HepG2 (cell line): ENCODE measurements at regions not wholly inside any gene's neighbourhood (a gene's known extent, or its start where the extent isn't known, plus 50 kb on each side); places are given as distances from the start of the nearest gene placed in this dataset.

Experiments
- CCDC6 ChIP-seq: sonication (generic); formaldehyde crosslinking; IDR thresholded peaks from 2 replicates; pipeline ENCODE4 v1.8.1; 2022; ENCODE audit warnings: mild to moderate bottlenecking, missing genetic modification reagents, moderate library complexity
- FOXC1 ChIP-seq: sonication (generic); formaldehyde crosslinking; IDR thresholded peaks from 2 replicates; pipeline ENCODE4 v1.8.0; 2022; ENCODE audit warnings: mild to moderate bottlenecking, missing genetic modification reagents, borderline replicate concordance
- KDM5A ChIP-seq: fragments of 200-600 bp; sonication (generic); IDR thresholded peaks from 2 replicates; pipeline ENCODE4 v1.7.0; 2018; ENCODE audit warnings: antibody characterized with exemption, mild to moderate bottlenecking, low read length, borderline replicate concordance
- KLF15 ChIP-seq: sonication (generic); formaldehyde crosslinking; IDR thresholded peaks from 2 replicates; pipeline ENCODE4 v1.8.1; 2023; ENCODE audit warnings: borderline replicate concordance, mild to moderate bottlenecking, inconsistent platforms, missing genetic modification reagents, mixed read lengths
- PHB2 ChIP-seq: fragments of 450-650 bp; IDR thresholded peaks from 2 replicates; pipeline ENCODE4 v1.6.1; 2018; ENCODE audit not compliant: partially characterized antibody
- PTBP1 ChIP-seq: fragments of 200-400 bp; formaldehyde crosslinking; IDR thresholded peaks from 2 replicates; pipeline ENCODE4 v1.6.1; 2018; ENCODE audit warnings: low read length, low read depth; ENCODE audit not compliant: poor library complexity, severe bottlenecking
- SMC3 ChIP-seq: IDR thresholded peaks from 2 replicates; pipeline ENCODE4 v1.6.1; 2011; ENCODE audit warnings: low read length, improper control_type of control experiment
- ZEB1 ChIP-seq: IDR thresholded peaks from 2 replicates; pipeline ENCODE4 v1.6.1; 2012; ENCODE audit warnings: mild to moderate bottlenecking, low read depth, inconsistent platforms; ENCODE audit not compliant: insufficient replicate concordance
- ZNF282 ChIP-seq: fragments of 450-650 bp; IDR thresholded peaks from 2 replicates; pipeline ENCODE4 v1.6.1; 2018; ENCODE audit not compliant: partially characterized antibody
- ZNF543 ChIP-seq: sonication (generic); formaldehyde crosslinking; IDR thresholded peaks from 2 replicates; pipeline ENCODE4 v1.4.0; 2020; ENCODE audit warnings: mild to moderate bottlenecking, missing genetic modification reagents
- ZNF552 ChIP-seq: sonication (generic); formaldehyde crosslinking; IDR thresholded peaks from 2 replicates; pipeline ENCODE4 v1.9.0; 2022; ENCODE audit warnings: missing genetic modification reagents, mild to moderate bottlenecking, borderline replicate concordance
- ZNF564 ChIP-seq: sonication (generic); formaldehyde crosslinking; IDR thresholded peaks from 2 replicates; pipeline ENCODE4 v1.8.1; 2023; ENCODE audit warnings: mild to moderate bottlenecking, missing genetic modification reagents
- TF ChIP-seq, protein P1 (sequence below): sonication (generic); formaldehyde crosslinking; IDR thresholded peaks from 2 replicates; pipeline ENCODE4 v1.8.0; 2022; ENCODE audit warnings: mild to moderate bottlenecking, missing genetic modification reagents, moderate library complexity
- TF ChIP-seq, protein P2 (sequence below): sonication (generic); formaldehyde crosslinking; IDR thresholded peaks from 2 replicates; pipeline ENCODE4 v1.4.0; 2020; ENCODE audit warnings: missing genetic modification reagents
- TF ChIP-seq, protein P3 (sequence below): sonication (generic); formaldehyde crosslinking; IDR thresholded peaks from 2 replicates; pipeline ENCODE4 v1.4.0; 2020; ENCODE audit warnings: mild to moderate bottlenecking, missing genetic modification reagents
- TF ChIP-seq, protein P4 (sequence below): sonication (generic); formaldehyde crosslinking; IDR thresholded peaks from 2 replicates; pipeline ENCODE4 v1.5.1; 2020; ENCODE audit warnings: mild to moderate bottlenecking, moderate library complexity, missing genetic modification reagents
- TF ChIP-seq, protein P5 (sequence below): sonication (generic); formaldehyde crosslinking; IDR thresholded peaks from 2 replicates; pipeline ENCODE4 v1.4.0; 2020; ENCODE audit warnings: missing genetic modification reagents, borderline replicate concordance
- TF ChIP-seq, protein P6 (sequence below): sonication (generic); formaldehyde crosslinking; conservative IDR thresholded peaks from 2 replicates; pipeline ENCODE4 v1.4.0; 2020; ENCODE audit warnings: missing genetic modification reagents

DNA sequence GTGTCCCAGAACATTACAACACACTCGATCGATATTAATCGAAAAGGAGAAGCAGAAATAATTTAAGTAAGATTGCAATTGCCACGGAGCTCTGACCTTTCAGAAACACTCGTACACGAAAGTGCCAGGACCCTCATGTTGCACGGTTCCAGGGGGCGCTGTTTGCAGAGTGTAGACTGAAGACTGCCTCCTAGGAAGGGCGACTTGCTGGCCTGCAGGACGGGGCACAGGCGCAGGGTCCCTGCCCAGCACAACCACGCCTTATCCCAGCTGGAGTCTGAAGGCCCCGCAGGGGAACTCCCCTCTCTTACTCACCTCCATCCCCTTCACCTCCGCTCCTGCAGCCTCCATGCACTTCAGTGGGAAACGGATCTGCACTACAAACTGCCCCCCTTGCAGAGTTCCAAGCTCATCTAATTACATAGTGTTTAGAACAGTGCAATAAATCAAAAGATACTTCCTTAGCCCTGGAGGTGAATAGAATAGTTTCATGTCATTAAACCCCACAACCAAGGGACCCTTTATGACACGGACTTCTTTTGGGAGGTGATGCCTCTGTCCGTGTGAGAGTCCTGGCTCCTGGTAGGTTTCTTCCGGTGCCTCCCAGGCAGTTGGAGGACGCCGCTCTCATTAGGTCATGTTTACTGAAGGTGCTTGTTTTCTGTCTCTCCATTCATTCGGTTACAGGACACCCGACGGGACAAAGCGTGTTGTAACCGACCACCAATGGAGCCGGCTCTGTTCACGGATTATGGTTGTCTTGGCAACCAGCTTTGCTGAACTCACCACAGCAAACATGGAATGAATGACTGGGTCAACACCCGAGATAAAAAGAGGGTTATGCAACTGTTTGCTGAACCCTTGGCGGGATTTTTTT lies 262.2 kb downstream of the BAMBI start (continued):
- TF ChIP-seq, protein P1, sequence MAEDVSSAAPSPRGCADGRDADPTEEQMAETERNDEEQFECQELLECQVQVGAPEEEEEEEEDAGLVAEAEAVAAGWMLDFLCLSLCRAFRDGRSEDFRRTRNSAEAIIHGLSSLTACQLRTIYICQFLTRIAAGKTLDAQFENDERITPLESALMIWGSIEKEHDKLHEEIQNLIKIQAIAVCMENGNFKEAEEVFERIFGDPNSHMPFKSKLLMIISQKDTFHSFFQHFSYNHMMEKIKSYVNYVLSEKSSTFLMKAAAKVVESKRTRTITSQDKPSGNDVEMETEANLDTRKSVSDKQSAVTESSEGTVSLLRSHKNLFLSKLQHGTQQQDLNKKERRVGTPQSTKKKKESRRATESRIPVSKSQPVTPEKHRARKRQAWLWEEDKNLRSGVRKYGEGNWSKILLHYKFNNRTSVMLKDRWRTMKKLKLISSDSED, result no peak
- TF ChIP-seq, protein P2, sequence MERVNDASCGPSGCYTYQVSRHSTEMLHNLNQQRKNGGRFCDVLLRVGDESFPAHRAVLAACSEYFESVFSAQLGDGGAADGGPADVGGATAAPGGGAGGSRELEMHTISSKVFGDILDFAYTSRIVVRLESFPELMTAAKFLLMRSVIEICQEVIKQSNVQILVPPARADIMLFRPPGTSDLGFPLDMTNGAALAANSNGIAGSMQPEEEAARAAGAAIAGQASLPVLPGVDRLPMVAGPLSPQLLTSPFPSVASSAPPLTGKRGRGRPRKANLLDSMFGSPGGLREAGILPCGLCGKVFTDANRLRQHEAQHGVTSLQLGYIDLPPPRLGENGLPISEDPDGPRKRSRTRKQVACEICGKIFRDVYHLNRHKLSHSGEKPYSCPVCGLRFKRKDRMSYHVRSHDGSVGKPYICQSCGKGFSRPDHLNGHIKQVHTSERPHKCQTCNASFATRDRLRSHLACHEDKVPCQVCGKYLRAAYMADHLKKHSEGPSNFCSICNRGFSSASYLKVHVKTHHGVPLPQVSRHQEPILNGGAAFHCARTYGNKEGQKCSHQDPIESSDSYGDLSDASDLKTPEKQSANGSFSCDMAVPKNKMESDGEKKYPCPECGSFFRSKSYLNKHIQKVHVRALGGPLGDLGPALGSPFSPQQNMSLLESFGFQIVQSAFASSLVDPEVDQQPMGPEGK (CRISPR knock-in tag), result peak; percentile 63; the same call in 1 of the 2 replicates
- TF ChIP-seq, protein P3, sequence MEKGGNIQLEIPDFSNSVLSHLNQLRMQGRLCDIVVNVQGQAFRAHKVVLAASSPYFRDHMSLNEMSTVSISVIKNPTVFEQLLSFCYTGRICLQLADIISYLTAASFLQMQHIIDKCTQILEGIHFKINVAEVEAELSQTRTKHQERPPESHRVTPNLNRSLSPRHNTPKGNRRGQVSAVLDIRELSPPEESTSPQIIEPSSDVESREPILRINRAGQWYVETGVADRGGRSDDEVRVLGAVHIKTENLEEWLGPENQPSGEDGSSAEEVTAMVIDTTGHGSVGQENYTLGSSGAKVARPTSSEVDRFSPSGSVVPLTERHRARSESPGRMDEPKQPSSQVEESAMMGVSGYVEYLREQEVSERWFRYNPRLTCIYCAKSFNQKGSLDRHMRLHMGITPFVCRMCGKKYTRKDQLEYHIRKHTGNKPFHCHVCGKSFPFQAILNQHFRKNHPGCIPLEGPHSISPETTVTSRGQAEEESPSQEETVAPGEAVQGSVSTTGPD (CRISPR knock-in tag), result peak; percentile 78; the same call in 1 of the 2 replicates
- TF ChIP-seq ZNF564 (CRISPR knock-in tag), result no peak
- TF ChIP-seq, protein P4, sequence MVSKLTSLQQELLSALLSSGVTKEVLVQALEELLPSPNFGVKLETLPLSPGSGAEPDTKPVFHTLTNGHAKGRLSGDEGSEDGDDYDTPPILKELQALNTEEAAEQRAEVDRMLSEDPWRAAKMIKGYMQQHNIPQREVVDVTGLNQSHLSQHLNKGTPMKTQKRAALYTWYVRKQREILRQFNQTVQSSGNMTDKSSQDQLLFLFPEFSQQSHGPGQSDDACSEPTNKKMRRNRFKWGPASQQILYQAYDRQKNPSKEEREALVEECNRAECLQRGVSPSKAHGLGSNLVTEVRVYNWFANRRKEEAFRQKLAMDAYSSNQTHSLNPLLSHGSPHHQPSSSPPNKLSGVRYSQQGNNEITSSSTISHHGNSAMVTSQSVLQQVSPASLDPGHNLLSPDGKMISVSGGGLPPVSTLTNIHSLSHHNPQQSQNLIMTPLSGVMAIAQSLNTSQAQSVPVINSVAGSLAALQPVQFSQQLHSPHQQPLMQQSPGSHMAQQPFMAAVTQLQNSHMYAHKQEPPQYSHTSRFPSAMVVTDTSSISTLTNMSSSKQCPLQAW (CRISPR knock-in tag), result peak; percentile 56; the same call in 1 of the 2 replicates
- 0 out of 2 replicates have a peak, but pooled peaks have one; percentile 55 for TF ChIP-seq ZNF543 (CRISPR knock-in tag)
- TF ChIP-seq PHB2, result no peak
- peak; percentile 42; the same call in 1 of the 2 replicates for TF ChIP-seq SMC3
- TF ChIP-seq, protein P5, sequence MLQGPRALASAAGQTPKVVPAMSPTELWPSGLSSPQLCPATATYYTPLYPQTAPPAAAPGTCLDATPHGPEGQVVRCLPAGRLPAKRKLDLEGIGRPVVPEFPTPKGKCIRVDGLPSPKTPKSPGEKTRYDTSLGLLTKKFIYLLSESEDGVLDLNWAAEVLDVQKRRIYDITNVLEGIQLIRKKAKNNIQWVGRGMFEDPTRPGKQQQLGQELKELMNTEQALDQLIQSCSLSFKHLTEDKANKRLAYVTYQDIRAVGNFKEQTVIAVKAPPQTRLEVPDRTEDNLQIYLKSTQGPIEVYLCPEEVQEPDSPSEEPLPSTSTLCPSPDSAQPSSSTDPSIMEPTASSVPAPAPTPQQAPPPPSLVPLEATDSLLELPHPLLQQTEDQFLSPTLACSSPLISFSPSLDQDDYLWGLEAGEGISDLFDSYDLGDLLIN (CRISPR knock-in tag), result peak; percentile 59; the same call in 1 of the 2 replicates
- TF ChIP-seq ZNF282, result no peak
- TF ChIP-seq KDM5A, result no peak; the same call in 1 of the 2 replicates
- no peak for TF ChIP-seq KLF15 (CRISPR knock-in tag)
- no peak for TF ChIP-seq PTBP1
- TF ChIP-seq, protein P6, sequence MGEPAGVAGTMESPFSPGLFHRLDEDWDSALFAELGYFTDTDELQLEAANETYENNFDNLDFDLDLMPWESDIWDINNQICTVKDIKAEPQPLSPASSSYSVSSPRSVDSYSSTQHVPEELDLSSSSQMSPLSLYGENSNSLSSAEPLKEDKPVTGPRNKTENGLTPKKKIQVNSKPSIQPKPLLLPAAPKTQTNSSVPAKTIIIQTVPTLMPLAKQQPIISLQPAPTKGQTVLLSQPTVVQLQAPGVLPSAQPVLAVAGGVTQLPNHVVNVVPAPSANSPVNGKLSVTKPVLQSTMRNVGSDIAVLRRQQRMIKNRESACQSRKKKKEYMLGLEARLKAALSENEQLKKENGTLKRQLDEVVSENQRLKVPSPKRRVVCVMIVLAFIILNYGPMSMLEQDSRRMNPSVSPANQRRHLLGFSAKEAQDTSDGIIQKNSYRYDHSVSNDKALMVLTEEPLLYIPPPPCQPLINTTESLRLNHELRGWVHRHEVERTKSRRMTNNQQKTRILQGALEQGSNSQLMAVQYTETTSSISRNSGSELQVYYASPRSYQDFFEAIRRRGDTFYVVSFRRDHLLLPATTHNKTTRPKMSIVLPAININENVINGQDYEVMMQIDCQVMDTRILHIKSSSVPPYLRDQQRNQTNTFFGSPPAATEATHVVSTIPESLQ (CRISPR knock-in tag), result 0 out of 2 replicates have a peak, but pooled peaks have one; percentile 34
- TF ChIP-seq FOXC1 (CRISPR knock-in tag), result peak; percentile 59; the same call in 1 of the 2 replicates
- TF ChIP-seq ZEB1, result peak; percentile 21
- no peak for TF ChIP-seq ZNF552 (CRISPR knock-in tag)
- peak; percentile 70; the same call in 1 of the 2 replicates for TF ChIP-seq CCDC6 (CRISPR knock-in tag)
